ENCODE measurements at regions not wholly inside any gene's neighbourhood (a gene's known extent, or its start where the extent isn't known, plus 50 kb on each side); places are given as distances from the start of the nearest gene placed in this dataset.

DNA sequence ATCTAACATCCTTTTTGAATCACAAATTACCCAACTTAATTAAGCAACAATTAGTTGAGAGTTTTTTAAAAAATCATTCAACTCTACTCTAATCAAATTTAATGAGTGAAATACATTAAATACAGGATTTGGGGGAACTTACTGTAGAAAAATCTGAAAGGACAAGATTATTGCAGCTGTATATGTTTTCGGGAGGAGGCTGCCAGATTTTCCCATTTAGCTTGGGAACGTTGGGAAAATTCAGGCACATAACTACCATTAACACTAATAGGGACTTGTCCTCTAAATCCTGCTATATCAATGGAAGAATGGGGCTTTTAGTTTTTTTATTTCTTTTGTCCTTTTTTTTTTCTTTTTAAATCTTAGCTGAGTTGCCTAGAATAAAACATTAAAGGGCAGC lies 691.4 kb upstream of the FZD8 start:
- no peak for TF ChIP-seq POLR2A (IDR thresholded peaks at IDR 0.05)
- TF ChIP-seq, protein P1, sequence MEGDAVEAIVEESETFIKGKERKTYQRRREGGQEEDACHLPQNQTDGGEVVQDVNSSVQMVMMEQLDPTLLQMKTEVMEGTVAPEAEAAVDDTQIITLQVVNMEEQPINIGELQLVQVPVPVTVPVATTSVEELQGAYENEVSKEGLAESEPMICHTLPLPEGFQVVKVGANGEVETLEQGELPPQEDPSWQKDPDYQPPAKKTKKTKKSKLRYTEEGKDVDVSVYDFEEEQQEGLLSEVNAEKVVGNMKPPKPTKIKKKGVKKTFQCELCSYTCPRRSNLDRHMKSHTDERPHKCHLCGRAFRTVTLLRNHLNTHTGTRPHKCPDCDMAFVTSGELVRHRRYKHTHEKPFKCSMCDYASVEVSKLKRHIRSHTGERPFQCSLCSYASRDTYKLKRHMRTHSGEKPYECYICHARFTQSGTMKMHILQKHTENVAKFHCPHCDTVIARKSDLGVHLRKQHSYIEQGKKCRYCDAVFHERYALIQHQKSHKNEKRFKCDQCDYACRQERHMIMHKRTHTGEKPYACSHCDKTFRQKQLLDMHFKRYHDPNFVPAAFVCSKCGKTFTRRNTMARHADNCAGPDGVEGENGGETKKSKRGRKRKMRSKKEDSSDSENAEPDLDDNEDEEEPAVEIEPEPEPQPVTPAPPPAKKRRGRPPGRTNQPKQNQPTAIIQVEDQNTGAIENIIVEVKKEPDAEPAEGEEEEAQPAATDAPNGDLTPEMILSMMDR (IDR thresholded peaks at IDR 0.05), result no peak
